LNCAP (cell line): ENCODE measurements at regions not wholly inside any gene's neighbourhood (a gene's known extent, or its start where the extent isn't known, plus 50 kb on each side); places are given as distances from the start of the nearest gene placed in this dataset.

Experiments used
- TF ChIP-seq, protein P1 (sequence below): fragments of 450-650 bp; IDR thresholded peaks from 2 replicates; pipeline ENCODE4 v1.5.1; 2017; ENCODE audit warnings: mild to moderate bottlenecking

DNA sequence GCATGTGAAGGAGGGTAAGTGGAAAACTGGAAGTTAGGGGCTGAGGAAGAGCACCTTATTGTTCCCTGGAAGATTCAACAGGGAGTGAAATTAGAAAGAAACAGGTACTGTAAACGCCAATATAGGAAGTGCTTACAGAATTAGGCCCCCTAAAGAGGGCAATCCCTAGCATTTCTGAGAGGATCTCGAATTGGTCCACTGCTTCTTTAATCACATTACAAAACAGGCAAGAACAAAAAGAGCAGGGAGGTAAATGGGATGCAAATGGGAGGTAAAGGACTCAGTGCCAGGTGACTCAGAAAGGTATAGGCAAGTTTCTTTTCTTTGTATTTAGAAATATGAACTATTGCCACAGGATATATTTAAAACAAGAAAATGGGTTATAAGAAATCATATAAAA lies 116.4 kb upstream of the FANCL start:
- TF ChIP-seq, protein P1, sequence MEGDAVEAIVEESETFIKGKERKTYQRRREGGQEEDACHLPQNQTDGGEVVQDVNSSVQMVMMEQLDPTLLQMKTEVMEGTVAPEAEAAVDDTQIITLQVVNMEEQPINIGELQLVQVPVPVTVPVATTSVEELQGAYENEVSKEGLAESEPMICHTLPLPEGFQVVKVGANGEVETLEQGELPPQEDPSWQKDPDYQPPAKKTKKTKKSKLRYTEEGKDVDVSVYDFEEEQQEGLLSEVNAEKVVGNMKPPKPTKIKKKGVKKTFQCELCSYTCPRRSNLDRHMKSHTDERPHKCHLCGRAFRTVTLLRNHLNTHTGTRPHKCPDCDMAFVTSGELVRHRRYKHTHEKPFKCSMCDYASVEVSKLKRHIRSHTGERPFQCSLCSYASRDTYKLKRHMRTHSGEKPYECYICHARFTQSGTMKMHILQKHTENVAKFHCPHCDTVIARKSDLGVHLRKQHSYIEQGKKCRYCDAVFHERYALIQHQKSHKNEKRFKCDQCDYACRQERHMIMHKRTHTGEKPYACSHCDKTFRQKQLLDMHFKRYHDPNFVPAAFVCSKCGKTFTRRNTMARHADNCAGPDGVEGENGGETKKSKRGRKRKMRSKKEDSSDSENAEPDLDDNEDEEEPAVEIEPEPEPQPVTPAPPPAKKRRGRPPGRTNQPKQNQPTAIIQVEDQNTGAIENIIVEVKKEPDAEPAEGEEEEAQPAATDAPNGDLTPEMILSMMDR = no peak

DNA sequence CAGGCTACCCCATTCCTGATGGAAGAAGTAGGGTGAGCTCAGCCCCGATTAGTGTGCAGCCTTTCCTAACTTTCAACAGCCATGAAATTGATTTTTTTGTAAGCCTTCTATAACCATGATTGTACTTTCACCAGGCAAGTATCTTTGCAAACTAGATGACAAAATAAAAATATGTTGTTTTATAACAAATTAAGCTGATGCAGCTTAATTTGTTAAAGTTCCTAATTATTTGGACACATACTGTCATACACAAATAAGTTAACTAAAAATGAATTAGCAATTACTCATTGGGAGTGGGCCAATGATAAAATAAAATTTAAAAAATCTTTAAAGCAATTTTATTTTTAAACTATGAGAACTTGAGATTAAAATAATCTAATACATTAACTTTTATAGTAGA lies 113.1 kb upstream of the FANCL start:
- TF ChIP-seq, protein P1 = no peak

GRCh38 chr2:58350484-58350883 lies 109.4 kb upstream of the FANCL start:
- TF ChIP-seq, protein P1 = no peak

GRCh38 chr2:58347810-58348209 lies 106.7 kb upstream of the FANCL start:
- TF ChIP-seq, protein P1 = no peak

DNA sequence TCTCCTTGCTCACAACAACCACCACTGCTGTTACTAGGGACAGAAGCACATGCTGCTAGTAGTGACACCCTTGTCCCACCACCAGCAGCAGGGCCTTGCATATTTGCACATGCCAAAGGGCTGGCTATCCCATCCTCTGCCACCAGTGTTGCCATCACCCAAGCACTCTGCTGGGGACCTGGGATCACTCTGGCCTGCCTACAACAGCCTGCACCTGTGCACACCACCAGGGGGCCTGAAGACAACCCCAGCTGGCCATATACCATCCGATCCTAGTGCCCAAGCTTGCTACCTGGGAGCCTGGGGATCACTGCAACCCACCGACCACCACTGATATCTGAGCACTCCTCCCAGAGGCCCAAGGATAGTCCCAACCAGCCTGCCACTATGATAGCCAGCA lies 99.9 kb upstream of the FANCL start:
- TF ChIP-seq, protein P1 = no peak

GRCh38 chr2:58339548-58340243 lies 98.6 kb upstream of the FANCL start:
- TF ChIP-seq, protein P1 = no peak

GRCh38 chr2:58336416-58336815 lies 95.3 kb upstream of the FANCL start:
- TF ChIP-seq, protein P1 = no peak

GRCh38 chr2:58334414-58334813 lies 93.3 kb upstream of the FANCL start:
- TF ChIP-seq, protein P1 = no peak
